ENCODE measurements at regions not wholly inside any gene's neighbourhood (a gene's known extent, or its start where the extent isn't known, plus 50 kb on each side); places are given as distances from the start of the nearest gene placed in this dataset.

DNA sequence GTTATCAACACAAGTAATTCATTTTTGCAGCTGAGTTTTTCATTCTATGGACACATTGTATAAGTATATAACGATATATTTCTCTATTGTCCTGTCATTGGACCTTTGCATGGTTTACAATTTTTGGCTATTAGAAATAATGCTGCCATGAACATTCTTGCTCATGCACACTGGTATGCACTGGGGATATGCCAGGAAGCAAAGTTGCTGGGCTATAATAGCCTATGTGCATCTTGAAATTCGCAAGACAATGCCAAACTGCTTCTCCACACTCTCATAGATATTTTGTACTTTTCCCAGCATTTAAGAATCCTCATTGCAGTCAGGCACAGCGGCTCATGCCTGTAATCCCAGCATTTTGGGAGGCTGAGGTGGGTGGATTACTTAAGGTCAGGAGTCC, 852.6 kb upstream of the ID2 start (continued):
- TF ChIP-seq, protein P1, sequence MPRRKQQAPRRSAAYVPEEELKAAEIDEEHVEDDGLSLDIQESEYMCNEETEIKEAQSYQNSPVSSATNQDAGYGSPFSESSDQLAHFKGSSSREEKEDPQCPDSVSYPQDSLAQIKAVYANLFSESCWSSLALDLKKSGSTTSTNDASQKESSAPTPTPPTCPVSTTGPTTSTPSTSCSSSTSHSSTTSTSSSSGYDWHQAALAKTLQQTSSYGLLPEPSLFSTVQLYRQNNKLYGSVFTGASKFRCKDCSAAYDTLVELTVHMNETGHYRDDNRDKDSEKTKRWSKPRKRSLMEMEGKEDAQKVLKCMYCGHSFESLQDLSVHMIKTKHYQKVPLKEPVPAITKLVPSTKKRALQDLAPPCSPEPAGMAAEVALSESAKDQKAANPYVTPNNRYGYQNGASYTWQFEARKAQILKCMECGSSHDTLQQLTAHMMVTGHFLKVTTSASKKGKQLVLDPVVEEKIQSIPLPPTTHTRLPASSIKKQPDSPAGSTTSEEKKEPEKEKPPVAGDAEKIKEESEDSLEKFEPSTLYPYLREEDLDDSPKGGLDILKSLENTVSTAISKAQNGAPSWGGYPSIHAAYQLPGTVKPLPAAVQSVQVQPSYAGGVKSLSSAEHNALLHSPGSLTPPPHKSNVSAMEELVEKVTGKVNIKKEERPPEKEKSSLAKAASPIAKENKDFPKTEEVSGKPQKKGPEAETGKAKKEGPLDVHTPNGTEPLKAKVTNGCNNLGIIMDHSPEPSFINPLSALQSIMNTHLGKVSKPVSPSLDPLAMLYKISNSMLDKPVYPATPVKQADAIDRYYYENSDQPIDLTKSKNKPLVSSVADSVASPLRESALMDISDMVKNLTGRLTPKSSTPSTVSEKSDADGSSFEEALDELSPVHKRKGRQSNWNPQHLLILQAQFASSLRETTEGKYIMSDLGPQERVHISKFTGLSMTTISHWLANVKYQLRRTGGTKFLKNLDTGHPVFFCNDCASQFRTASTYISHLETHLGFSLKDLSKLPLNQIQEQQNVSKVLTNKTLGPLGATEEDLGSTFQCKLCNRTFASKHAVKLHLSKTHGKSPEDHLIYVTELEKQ (tag by site-specific recombination; IDR thresholded peaks at IDR 0.05; ENCODE audit: borderline replicate concordance): no peak
- TF ChIP-seq ZNF555 (tag by site-specific recombination; conservative IDR thresholded peaks at IDR 0.05): no peak

DNA sequence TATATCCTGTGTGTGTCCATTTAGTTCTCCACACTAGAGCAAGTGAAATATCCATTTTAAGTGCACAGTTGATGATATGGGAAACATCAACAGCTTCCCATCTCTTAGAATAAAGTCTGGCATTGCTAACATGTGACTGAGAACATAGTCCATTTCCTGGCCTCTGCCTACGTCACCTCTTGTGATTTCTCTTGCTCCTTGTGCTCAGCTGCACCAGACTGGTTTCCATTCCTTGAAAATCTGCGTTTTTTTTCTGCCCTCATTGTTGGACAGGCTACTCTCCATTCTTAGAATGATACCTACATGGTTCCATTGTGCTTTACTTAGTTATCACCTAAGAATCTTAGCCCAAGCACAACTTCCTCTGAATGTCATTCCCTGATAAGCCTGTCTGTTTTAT, 851.2 kb upstream of the ID2 start:
- no peak overlapping the region for H3K4me3 ChIP-seq (ENCODE audit: low read depth, low read length)
- CTCF ChIA-PET: no interaction called here
- TF ChIP-seq ZFP37 (tag by site-specific recombination; IDR thresholded peaks at IDR 0.05): no peak
- no peak for TF ChIP-seq SETDB1 (IDR thresholded peaks at IDR 0.05; ENCODE audit: insufficient read length, low read length)
- TF ChIP-seq KLF1 (tag by site-specific recombination; IDR thresholded peaks at IDR 0.05): no peak
- no peak overlapping the region for H3K27ac ChIP-seq (ENCODE audit: extremely low read depth, low read depth, low read length)
- POLR2A ChIA-PET: no interaction called here
- H3K4me1 ChIP-seq (ENCODE audit: control insufficient read depth, insufficient read depth, low read length): peaks cover under 1% of the 10 kb centered on the region; the same call in 1 of the 2 replicates
- H3K9me3 ChIP-seq (ENCODE audit: control insufficient read depth, insufficient read depth, low read depth, low read length): no peaks in the 10 kb centered on the region
- no peaks in the 10 kb centered on the region for H3K36me3 ChIP-seq (ENCODE audit: control insufficient read depth in 2 of 2, insufficient read depth in 1 of 2, low read length in 2 of 2)

DNA sequence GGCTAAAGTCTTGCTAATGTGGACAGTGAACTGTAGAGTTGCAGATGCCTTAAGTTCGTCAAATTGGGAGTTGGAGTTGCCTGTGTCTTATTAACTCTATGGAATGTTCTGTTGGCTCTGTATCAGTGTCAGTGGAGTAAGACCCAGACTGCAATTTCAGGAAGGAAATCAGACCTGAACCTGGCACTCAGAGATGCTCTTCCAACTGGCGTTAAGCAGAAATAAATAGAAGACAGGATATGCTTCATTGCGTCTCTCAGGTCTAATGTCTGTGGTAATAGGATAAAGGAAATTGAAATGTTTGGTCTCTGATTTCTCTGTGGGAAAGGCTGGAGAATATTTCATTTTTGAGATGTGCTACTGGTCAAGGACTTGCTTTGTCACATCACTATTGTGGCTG, 846.7 kb upstream of the ID2 start:
- Histone ChIP-seq H3K36me3 (ENCODE audit: control insufficient read depth in 2 of 2, insufficient read depth in 1 of 2, low read length in 2 of 2) (no peaks in the 10 kb centered on the region), H3K4me3 (ENCODE audit: low read depth, low read length) (no peak overlapping the region), H3K4me1 (ENCODE audit: control insufficient read depth, insufficient read depth, low read length) (peaks cover 3% of the 10 kb centered on the region; the same call in 1 of the 2 replicates), H3K27ac (ENCODE audit: extremely low read depth, low read depth, low read length) (no peak overlapping the region), H3K9me3 (ENCODE audit: control insufficient read depth, insufficient read depth, low read depth, low read length) (no peaks in the 10 kb centered on the region)
- ChIA-PET POLR2A (no interaction called here), CTCF (no interaction called here)
- TF ChIP-seq, protein P2, sequence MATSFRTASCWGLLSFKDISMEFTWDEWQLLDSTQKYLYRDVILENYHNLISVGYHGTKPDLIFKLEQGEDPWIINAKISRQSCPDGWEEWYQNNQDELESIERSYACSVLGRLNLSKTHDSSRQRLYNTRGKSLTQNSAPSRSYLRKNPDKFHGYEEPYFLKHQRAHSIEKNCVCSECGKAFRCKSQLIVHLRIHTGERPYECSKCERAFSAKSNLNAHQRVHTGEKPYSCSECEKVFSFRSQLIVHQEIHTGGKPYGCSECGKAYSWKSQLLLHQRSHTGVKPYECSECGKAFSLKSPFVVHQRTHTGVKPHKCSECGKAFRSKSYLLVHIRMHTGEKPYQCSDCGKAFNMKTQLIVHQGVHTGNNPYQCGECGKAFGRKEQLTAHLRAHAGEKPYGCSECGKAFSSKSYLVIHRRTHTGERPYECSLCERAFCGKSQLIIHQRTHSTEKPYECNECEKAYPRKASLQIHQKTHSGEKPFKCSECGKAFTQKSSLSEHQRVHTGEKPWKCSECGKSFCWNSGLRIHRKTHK (tag by site-specific recombination; IDR thresholded peaks at IDR 0.05): no peak
- no peak for TF ChIP-seq MEIS1 (CRISPR knock-in tag; IDR thresholded peaks at IDR 0.05; ENCODE audit: borderline replicate concordance)
- no peak for TF ChIP-seq ZXDB (tag by site-specific recombination; IDR thresholded peaks at IDR 0.05)
- no peak for TF ChIP-seq ZNF174 (tag by site-specific recombination; IDR thresholded peaks at IDR 0.05)
- TF ChIP-seq ZFP69B (tag by site-specific recombination; IDR thresholded peaks at IDR 0.05): no peak
- no peak for TF ChIP-seq SP7 (tag by site-specific recombination; IDR thresholded peaks at IDR 0.05)
- TF ChIP-seq, protein P3, sequence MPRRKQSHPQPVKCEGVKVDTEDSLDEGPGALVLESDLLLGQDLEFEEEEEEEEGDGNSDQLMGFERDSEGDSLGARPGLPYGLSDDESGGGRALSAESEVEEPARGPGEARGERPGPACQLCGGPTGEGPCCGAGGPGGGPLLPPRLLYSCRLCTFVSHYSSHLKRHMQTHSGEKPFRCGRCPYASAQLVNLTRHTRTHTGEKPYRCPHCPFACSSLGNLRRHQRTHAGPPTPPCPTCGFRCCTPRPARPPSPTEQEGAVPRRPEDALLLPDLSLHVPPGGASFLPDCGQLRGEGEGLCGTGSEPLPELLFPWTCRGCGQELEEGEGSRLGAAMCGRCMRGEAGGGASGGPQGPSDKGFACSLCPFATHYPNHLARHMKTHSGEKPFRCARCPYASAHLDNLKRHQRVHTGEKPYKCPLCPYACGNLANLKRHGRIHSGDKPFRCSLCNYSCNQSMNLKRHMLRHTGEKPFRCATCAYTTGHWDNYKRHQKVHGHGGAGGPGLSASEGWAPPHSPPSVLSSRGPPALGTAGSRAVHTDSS (tag by site-specific recombination; IDR thresholded peaks at IDR 0.05): no peak
- TF ChIP-seq, protein P4, sequence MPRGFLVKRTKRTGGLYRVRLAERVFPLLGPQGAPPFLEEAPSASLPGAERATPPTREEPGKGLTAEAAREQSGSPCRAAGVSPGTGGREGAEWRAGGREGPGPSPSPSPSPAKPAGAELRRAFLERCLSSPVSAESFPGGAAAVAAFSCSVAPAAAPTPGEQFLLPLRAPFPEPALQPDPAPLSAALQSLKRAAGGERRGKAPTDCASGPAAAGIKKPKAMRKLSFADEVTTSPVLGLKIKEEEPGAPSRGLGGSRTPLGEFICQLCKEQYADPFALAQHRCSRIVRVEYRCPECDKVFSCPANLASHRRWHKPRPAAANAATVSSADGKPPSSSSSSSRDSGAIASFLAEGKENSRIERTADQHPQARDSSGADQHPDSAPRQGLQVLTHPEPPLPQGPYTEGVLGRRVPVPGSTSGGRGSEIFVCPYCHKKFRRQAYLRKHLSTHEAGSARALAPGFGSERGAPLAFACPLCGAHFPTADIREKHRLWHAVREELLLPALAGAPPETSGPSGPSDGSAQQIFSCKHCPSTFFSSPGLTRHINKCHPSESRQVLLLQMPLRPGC (tag by site-specific recombination; IDR thresholded peaks at IDR 0.05): no peak
- TF ChIP-seq, protein P5, sequence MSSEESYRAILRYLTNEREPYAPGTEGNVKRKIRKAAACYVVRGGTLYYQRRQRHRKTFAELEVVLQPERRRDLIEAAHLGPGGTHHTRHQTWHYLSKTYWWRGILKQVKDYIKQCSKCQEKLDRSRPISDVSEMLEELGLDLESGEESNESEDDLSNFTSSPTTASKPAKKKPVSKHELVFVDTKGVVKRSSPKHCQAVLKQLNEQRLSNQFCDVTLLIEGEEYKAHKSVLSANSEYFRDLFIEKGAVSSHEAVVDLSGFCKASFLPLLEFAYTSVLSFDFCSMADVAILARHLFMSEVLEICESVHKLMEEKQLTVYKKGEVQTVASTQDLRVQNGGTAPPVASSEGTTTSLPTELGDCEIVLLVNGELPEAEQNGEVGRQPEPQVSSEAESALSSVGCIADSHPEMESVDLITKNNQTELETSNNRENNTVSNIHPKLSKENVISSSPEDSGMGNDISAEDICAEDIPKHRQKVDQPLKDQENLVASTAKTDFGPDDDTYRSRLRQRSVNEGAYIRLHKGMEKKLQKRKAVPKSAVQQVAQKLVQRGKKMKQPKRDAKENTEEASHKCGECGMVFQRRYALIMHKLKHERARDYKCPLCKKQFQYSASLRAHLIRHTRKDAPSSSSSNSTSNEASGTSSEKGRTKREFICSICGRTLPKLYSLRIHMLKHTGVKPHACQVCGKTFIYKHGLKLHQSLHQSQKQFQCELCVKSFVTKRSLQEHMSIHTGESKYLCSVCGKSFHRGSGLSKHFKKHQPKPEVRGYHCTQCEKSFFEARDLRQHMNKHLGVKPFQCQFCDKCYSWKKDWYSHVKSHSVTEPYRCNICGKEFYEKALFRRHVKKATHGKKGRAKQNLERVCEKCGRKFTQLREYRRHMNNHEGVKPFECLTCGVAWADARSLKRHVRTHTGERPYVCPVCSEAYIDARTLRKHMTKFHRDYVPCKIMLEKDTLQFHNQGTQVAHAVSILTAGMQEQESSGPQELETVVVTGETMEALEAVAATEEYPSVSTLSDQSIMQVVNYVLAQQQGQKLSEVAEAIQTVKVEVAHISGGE (tag by site-specific recombination; conservative IDR thresholded peaks at IDR 0.05; ENCODE audit: low read depth): no peak
- TF ChIP-seq ZNF146 (tag by site-specific recombination; IDR thresholded peaks at IDR 0.05): no peak
- TF ChIP-seq, protein P1 (tag by site-specific recombination; IDR thresholded peaks at IDR 0.05; ENCODE audit: borderline replicate concordance): no peak
